GM18907 (cell line): ENCODE measurements at regions not wholly inside any gene's neighbourhood (a gene's known extent, or its start where the extent isn't known, plus 50 kb on each side); places are given as distances from the start of the nearest gene placed in this dataset.
A peak's percentile ranks its signal among the peaks of the same experiment; 100 is the strongest.
"Not testable (repeated sequence)": the region's sequence is repeated elsewhere in the genome, so short reads cannot be mapped to it uniquely, and the experiment has no call there.

Experiments used
- ATAC-seq: cut with Tn5 transposase; IDR thresholded peaks from one replicate; pipeline ENCODE4 v1.9.1; 2021; ENCODE audit warnings: mild to moderate bottlenecking, moderate library complexity; ENCODE audit not compliant: unreplicated experiment

DNA sequence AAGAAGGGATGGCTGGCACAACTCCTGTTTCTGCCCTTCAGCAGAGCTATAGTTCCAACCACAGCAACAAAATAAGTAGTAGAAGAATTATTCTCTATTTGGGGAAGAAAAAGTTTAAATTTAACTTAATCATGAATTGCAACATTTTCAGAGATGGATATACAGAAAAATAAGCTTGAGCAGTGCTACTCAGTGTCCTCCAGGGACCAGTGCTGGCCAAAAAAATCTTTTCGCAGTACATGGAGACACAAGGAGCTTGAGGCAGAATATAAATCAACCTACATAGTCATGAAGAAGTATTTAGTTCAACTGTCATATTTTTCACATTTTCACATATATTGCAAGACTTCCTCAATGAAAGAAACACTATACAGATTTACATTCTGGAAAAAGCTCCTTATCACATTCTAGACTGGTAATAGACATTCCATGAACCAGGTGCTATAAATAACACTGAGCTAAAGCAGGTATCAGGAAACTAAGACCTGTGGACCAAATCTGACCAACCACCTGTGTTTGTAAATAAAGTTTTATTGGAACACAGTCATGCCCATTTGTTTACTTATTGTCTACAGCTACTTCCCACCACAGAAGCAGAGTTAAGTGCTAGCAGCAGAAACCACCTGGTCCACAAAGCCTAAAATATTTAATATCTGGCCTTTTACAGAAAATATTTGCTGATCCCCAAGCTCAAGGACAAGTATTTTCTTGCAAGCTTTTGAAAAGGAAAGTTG lies 101.9 kb downstream of the RGS21 start:
- ATAC-seq: no peak

- no peak for ATAC-seq
These were observed 113.9 kb downstream of the RGS21 start for GRCh38 chr1:192430644-192431043.

- no peak for ATAC-seq
These were observed 118.9 kb downstream of the RGS21 start for GRCh38 chr1:192435704-192436103.

DNA sequence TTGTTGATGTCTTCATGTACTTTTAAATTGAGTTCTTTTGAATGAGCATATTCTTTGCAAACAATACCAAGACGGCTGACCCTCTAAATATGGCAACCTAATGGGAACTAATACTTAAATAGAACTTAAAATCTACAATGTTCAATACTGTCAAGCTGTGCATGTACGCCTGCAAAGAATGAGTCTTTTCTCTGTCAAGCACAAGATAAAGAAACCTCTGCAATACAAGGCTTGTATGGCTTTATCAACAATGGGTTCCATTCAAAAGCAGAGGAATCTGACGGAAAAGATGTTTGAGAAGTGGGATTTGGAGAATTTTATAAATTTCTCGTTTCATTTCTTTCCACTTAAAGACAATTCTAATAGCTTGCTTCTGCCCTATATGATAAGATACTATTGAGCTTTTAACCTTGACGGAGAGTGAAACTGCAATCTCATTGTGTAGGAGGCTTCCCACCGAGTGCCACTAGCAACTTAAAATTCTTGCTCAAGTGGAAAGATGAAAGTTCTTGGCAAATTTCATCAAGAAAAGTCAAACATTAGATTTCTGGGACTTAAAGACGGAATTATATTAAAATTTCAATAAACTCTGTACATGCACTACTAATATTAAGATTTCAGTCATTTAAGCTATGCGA lies 119.8 kb downstream of the RGS21 start:
- no peak for ATAC-seq

DNA sequence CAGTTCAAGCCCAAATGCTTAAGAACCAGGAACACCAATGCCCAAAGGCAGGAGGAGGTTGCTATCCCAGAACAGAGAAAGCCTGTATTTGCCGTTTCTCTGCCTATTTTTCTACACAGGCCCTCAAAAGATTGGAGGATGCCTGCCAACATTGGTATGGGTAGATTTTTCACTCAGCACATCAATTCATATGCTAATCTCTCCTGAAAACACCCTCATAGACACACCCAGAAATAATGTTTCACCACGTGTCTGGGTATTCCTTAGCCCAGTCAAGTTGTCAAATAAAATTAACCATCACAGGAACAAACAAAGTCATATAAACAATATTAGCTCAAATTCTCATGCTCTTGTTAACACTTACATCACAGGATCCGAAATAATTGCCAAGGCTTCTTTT lies 121.9 kb downstream of the RGS21 start:
- ATAC-seq: no peak

- no peak for ATAC-seq
These were observed 122.7 kb downstream of the RGS21 start for GRCh38 chr1:192439373-192440025.

- no peak for ATAC-seq
These were observed 124.7 kb downstream of the RGS21 start for GRCh38 chr1:192441492-192441891.

DNA sequence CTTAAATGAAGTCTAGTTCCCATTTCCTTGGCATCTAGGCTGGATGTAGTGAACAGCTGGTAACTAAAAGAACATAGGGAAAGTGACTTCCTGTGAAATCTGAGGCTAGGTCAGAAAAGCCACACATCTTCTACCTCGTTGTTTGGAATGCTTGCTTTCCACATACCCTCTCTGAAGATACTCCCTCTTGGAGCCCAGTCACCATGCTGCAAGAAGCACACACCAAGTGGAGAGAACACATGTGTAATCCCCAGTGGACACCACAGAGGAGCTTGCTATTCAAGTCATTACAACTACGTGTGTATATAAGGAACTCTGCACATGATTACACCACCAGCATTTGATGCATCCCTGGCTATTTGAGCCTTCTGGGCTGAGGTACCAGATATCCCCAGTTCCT lies 125.9 kb downstream of the RGS21 start:
- no peak for ATAC-seq

GRCh38 chr1:192443616-192444015 lies 126.8 kb downstream of the RGS21 start:
- no peak for ATAC-seq

GRCh38 chr1:192445241-192445640 lies 128.4 kb downstream of the RGS21 start:
- ATAC-seq: no peak

GRCh38 chr1:192445839-192446489 lies 129.2 kb downstream of the RGS21 start:
- peak; percentile 83 for ATAC-seq

- ATAC-seq: no peak
These were observed 127.5 kb upstream of the RGS1 start for GRCh38 chr1:192448026-192448578.

DNA sequence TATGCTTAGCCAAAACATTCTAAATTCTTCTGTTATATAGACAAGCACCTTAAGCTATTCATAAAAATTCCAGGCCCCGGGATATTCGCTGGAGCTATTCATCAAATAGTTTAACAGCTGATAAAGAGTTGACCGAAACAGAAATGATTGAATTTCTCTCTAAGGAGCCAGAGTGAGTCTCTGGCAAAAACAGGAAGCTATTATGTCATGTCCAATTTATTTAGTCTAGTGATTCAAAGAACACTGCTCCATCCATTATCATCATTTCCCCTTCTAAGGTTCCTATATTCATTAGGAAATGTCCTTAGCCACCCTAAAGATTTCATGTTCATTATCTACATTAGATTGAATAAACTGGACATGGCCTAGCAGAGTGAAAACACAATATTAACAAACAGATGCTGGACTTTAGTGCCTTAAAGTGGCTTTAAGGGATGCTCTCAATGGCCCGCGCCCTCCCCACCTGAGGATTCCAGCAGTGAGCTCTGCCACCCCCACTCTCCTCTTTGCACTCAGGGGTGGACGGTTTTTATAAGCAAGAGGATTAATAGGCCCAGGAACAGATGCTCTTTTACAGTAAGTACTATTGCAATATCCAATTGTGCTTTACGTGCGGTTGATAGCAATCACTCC lies 122.1 kb upstream of the RGS1 start:
- ATAC-seq: no peak

DNA sequence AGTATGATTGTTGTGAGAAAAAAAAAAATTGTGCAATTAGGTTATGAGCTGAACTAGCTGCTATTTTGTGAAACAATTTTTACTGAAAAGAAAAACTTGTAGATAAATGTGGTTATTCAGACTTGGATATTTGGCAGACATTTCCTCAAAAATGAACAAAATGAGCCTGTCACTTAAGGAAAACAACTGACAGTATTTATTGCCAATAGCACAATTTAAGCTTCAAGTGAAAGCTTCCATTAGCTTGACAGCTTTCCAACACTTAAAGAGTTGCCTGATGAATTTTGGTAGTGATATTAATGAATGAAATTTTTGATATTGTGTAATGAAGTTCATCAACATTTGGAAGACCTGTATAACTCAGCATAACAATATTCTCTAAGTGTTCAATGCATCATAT lies 116.1 kb upstream of the RGS1 start:
- no peak for ATAC-seq

GRCh38 chr1:192461684-192462083 lies 113.9 kb upstream of the RGS1 start:
- ATAC-seq: no peak

DNA sequence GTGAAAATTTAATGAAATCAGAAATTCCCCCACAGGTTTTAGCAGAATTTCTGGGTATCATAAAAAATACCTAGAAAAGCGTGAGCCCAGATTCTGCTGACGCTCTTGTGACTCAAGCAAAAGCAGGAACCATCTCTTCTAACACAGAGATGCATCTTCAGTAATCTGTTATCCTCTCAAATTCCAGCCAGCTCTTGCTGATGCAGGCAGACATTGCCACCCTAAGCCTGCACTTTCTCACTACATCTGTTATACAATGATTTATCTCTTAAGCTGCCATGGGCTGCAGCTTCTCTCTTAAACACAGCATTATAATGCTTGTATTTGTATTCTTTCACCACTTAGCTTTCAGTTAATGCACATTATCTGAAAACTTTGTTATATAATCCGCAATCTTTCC lies 113.0 kb upstream of the RGS1 start:
- no peak for ATAC-seq

- no peak for ATAC-seq
These were observed 111.9 kb upstream of the RGS1 start for GRCh38 chr1:192463661-192464060.

DNA sequence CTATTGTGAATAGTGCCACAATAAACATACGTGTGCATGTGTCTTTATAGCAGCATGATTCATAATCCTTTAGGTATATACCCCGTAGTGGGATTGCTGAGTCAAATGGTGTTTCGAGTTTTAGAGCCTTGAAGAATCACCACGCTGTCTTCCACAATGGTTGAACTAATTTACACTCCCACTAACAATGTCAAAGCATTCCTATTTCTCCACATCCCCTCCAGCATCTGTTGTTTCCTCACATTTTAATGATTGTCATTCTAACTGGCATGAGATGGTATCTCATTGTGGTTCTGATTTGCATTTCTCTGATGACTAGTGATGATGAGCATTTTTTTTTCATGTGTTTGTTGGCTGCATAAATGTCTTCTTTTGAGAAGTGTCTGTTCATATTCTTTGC lies 110.4 kb upstream of the RGS1 start:
- not testable (repeated sequence) for ATAC-seq

GRCh38 chr1:192474080-192474683 lies 101.4 kb upstream of the RGS1 start:
- ATAC-seq: no peak

DNA sequence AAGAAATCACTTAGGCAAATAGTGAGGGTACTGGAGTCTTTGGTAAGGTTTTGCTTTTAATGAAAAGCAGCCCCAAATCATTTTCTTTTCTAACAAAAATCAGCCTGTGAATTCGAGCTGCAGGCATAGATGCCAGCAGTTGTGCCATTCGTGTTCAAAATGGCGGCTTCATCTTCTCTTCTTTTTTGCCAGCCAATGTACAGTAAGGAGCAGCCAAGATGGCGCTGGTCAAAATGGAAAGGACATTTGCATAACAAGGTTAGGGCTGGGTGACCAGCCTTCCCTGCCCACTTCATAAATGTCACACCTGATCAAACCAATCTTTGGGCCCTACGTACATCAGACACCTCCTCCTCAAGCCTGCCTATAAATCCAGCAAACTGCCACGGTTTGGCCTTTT lies 100.2 kb upstream of the RGS1 start:
- no peak for ATAC-seq

DNA sequence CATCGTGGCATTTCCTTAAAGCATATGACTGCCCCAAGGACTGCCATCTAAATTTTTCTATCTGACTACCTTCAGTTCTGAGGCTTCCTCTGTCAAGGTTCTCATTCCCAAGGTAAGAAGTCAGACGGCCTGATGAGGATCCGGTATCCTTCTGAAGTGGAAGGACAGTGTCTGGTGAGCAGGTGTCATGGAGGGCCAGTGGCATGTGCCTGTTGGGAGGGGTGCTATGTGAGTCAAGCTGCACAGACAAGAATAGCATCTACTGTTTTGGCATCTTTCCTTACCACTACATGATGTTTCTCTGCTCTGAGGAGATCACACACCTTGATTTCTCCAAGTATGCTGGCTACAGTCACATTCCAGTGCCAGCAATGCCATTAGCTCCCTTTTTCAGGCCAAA lies 99.6 kb upstream of the RGS1 start:
- no peak for ATAC-seq
